ENCODE measurements at regions not wholly inside any gene's neighbourhood (a gene's known extent, or its start where the extent isn't known, plus 50 kb on each side); places are given as distances from the start of the nearest gene placed in this dataset.
A peak's percentile ranks its signal among the peaks of the same experiment; 100 is the strongest.
"Not testable (repeated sequence)": the region's sequence is repeated elsewhere in the genome, so short reads cannot be mapped to it uniquely, and the experiment has no call there.

GRCh38 chr9:16278326-16278999, 592.0 kb downstream of the BNC2 start:
- peak; percentile 79 for DNase-seq

- DNase-seq = no peak
Measured at GRCh38 chr9:16281707-16282106, 588.8 kb downstream of the BNC2 start.

- DNase-seq = no peak
Measured at GRCh38 chr9:16282216-16282615, 588.3 kb downstream of the BNC2 start.

GRCh38 chr9:16282718-16283117, 587.8 kb downstream of the BNC2 start:
- DNase-seq = no peak

- DNase-seq = no peak
Measured at GRCh38 chr9:16286160-16286559, 584.3 kb downstream of the BNC2 start.

- DNase-seq = no peak
Measured at GRCh38 chr9:16289639-16290038, 580.8 kb downstream of the BNC2 start.

- DNase-seq = no peak
Measured at GRCh38 chr9:16290169-16290568, 580.3 kb downstream of the BNC2 start.

GRCh38 chr9:16291921-16292320, 578.5 kb downstream of the BNC2 start:
- no peak for DNase-seq

GRCh38 chr9:16293610-16294009, 576.9 kb downstream of the BNC2 start:
- no peak for DNase-seq

GRCh38 chr9:16294133-16294770, 576.2 kb downstream of the BNC2 start:
- no peak for DNase-seq

- not testable (repeated sequence) for DNase-seq
Measured at GRCh38 chr9:16294940-16295339, 575.5 kb downstream of the BNC2 start.

GRCh38 chr9:16299368-16299767, 571.1 kb downstream of the BNC2 start:
- DNase-seq = not testable (repeated sequence)

- DNase-seq = no peak
Measured at GRCh38 chr9:16303506-16303905, 567.0 kb downstream of the BNC2 start.

- DNase-seq = no peak
Measured at GRCh38 chr9:16304301-16304700, 566.2 kb downstream of the BNC2 start.

- DNase-seq = no peak
Measured at GRCh38 chr9:16306586-16306985, 563.9 kb downstream of the BNC2 start.

GRCh38 chr9:16307626-16308195, 562.8 kb downstream of the BNC2 start:
- no peak for DNase-seq

- DNase-seq = peak; percentile 24
Measured at GRCh38 chr9:16308645-16309044, 561.8 kb downstream of the BNC2 start.

GRCh38 chr9:16309082-16309468, 561.4 kb downstream of the BNC2 start:
- DNase-seq = no peak

GRCh38 chr9:16309469-16310271, 560.8 kb downstream of the BNC2 start:
- DNase-seq = peak; percentile 98

GRCh38 chr9:16310278-16311110, 560.0 kb downstream of the BNC2 start:
- DNase-seq = peak; percentile 33

- DNase-seq = peak; percentile 62
Measured at GRCh38 chr9:16312116-16312515, 558.4 kb downstream of the BNC2 start.

GRCh38 chr9:16312962-16313546, 557.4 kb downstream of the BNC2 start:
- no peak for DNase-seq
